DMS114 treated with DMSO at 0.1 percent for 48 hours (cell line): ENCODE measurements at regions not wholly inside any gene's neighbourhood (a gene's known extent, or its start where the extent isn't known, plus 50 kb on each side); places are given as distances from the start of the nearest gene placed in this dataset.

ENCODE experiments used
- DNase-seq: peaks from one replicate; lab custom pipeline; 2025; ENCODE audit not compliant: unreplicated experiment; lab: John Stamatoyannopoulos, UW

DNA sequence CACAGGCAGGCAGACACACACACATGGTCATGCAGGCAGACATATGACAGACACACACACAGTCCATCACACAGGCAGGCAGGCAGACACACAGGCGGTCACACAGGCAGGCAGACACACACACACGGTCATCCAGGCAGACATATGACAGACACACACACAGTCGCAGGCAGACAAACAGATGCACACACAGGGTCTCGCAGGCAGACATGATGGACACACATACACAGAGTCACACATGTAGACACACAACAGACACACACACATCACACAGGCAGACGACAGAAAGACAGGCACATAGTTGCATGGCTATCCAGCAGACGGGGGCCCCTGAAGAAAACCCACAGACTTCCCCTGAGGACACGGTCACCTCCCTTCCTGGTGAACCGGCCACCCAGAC, 135.4 kb downstream of the NCOR2 start:
- DNase-seq = no peak

- no peak for DNase-seq
Observed at GRCh38 chr12:124430491-124430890, 135.6 kb downstream of the RFLNA start.

DNA sequence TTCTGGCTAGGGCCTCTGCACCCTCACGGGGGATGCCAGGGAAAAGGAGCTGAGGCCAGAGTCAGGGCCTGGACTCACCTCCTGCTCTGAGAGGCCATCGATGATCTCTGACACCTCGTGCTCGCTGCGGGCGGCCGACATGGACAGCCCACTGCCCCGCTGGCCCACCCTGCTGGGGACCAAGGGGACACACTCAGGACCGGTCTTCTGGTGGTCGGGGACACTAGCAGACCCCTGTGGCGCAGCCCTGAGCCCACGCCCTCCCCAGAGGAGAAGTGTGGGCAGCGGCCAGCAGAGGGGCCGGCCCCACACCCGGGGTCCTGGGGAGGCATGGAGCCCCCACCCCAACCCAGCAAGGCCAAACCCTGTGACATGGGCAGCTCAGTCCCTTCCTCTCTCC, 134.6 kb downstream of the RFLNA start:
- no peak for DNase-seq

GRCh38 chr12:124428792-124429281, 133.9 kb downstream of the RFLNA start:
- no peak for DNase-seq

DNA sequence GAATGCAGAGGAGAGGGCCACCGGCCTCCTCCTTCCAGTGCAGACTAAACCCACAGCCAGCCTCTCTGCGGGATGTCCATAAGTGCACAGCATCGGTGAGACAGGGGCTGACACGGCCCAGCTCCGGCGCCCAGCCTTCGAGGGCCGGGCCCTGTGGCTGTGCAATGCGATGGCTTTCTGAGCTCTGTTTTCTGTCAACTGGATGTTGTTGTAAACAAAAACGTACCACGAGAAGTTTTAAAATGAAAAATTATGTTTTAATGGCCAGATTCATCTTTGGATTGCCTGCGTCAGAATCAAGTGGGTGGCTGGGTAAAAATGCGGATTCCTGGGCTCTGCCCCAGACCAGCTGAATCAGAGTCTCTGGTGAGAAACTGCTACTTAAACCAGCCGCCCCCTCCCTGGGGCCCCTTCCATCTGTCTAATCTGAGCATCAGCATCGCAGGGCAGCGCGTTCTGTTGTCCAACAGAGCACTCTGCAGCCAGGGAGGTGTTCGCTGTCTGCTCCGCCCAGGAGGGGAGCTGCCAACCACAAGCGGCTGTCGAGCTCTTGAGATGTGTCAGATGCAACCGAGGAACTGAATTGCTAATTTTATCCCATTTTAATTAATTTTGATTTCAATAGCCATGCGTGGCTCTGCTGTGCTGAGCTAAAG, 133.4 kb downstream of the RFLNA start:
- DNase-seq = no peak

- DNase-seq = no peak
Observed at GRCh38 chr12:124426594-124427555, 132.0 kb downstream of the RFLNA start.

DNA sequence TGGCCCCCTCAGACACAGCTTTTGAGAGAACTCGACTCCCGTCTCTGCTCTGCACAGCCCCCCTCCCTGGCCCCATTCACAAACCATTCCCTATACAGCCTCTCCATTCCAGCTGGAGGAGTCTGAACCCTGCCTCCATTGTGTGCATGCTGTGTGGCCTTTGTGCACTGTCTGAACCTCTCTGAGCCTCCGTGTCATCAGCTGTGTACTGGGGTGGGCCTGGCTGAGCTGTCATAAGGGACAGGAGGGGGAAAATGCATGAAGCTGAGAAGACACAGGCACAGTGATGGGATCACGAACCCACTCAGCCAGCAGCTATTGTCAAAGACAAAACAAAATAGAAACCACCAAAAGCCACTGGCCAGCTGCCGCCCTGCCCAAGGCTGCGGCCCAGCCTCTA, 130.8 kb downstream of the RFLNA start:
- no peak for DNase-seq

GRCh38 chr12:124424516-124424905, 129.6 kb downstream of the RFLNA start:
- no peak for DNase-seq

GRCh38 chr12:124423761-124424515, 129.0 kb downstream of the RFLNA start:
- DNase-seq = no peak

DNA sequence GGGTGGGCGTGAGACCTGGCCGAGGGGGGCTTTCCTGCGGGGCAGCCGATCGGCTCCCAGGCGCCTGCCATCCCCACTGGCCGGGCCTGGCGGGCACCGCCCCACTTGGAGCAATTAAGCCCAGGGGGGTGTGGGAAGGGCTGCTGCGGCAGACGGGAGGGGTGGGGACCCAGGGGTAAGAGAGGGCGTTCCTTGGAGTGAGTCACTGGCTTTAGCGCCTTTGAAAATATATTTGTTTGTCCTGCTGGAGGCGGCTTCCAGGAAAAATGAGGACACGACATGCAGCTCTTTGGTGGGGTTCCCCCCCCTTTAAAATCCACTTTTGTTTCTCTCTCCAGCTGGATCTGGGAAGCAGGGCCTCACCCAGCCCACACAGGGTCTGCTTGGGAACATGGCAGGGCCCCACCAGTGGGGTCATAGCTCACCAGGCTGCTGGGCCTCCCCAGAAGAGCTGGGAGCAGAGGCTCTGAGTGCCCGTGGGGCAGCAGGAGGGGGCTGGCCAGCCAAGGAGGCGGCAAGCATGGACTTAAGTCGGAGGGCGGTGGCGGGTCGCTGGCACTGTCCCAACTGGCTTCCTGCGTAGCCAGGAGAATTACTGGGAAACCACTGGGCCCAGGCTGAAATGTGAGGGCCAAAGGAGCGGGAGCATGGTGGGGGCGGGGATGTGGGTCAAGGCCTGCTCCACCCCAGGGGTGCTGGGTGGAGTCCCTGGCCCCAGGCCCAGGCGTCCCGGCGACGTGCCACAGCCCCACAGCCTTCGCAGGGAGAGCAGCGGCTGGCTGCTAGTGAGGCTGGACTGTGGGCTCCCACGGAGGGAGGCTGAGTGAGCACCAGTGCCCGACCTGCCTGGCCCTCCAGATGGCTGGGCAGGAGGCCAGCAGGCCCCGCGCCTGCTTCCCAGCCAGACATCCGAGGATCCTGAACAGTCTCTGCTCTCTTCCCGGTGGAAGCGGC, 128.0 kb downstream of the RFLNA start:
- DNase-seq = no peak

GRCh38 chr12:124422142-124422569, 127.3 kb downstream of the RFLNA start:
- DNase-seq = no peak

GRCh38 chr12:124420996-124421674, 126.2 kb downstream of the RFLNA start:
- no peak for DNase-seq

DNA sequence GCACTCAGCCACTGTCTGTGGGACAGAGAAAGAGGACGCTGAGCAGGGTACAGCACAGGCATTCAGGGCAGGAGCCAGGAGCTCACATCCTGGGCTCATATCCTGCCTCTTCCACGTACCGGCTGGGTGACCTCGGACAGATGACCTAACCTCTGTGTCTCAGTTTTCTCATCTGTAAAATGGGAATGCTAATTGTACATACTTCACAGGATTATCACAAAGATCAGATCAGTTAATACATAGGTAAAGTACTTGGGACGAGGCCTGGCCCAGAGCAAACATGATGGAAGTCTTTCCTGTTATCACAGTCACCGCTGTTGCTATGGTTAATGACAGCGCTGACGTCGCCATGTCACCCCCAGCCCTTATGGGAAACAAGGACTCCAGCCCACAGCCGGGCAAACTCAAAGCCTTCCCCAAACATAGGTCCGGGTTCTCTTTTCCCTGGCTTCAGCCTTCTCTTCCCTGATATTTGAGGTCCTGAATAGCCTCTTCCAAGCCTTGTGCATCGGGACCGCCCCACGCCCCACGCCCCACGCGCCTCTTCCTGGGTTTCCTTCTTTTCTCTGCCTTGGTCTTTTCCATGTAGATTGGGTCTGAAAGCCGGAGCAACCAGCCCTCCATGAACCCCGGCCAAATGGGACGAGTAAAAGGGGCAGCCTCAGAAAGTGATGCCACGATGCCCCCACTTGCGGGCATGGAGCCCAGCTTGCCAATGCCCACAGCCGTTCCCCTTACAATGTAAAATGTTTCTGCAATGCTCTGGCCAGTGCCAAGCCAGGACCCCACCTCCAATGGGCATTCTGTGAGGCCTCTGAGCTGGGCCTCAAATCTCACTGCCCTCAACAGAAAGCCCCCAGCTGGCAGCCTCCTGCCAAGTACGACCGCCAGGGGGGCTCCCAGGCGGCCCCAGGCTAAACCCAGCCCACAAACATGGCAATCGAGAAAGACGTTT, 125.4 kb downstream of the RFLNA start:
- no peak for DNase-seq

DNA sequence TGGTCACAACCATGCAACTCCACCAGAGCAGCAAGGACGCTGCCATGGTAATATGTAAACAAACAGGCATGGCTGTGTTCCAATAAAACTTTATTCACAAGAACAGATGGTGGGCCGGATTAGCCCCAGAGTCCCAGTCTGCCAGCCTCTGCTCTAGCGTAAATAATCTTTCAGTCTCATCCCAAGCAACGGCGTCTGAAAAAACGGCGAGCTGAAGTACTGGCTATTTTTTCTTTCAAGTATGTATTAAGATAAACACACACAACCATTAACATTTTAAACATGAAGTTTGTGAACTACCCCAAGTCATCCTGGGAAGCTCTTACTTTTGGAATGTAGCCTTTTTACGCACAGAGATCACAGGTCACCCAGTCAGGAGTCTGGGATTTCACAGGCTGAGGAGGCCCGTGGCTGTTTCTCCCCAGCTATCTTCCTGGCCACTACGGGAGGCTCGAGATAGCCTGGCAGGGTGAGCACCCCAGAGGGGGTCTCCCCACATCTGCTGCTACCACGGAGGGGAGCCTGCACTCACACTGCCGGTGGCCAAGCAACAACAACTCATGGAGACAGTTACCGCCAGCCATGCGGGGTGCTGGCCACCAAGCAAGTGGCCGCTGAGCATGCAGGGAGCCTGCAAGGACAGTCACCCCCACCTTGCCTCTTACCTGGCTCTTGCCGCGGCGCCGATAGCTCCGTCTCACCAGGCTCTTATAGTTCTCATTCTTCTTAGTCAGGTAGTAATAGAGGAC, 124.6 kb downstream of the RFLNA start:
- no peak for DNase-seq

DNA sequence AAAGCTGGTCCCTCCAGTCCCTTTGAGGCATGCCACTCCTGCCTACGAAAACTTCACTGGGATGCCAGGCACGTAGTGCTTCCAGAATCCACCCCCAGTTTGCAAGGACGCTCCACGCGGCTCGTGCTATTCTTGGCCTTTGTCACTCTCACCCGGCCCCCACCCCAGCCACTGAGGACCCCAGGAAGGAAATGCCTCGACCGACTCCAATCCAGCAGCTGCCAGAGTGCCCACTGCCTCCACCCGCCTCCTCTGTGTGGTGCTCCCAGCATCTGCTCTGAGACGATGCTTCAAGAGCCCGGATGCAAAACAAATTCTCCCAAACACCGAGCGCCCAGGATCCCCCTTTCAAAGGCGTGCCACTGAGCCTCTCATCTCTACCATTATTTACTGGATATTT, 123.9 kb downstream of the RFLNA start:
- no peak for DNase-seq

GRCh38 chr12:124418156-124418555, 123.3 kb downstream of the RFLNA start:
- DNase-seq = no peak

GRCh38 chr12:124416516-124417395, 121.9 kb downstream of the RFLNA start:
- no peak for DNase-seq
